Adrenal gland (tissue), 5 donors: ENCODE measurements at regions not wholly inside any gene's neighbourhood (a gene's known extent, or its start where the extent isn't known, plus 50 kb on each side); places are given as distances from the start of the nearest gene placed in this dataset.

Experiments used
- CTCF ChIP-seq, 6 experiments: fragments of 450-650 bp in 4 of 6; fragments of 200-600 bp in 2 of 6; sonication (generic) in 1 of 6; IDR thresholded peaks; 1 replicate in 5 of 6; 2 replicates in 1 of 6; pipeline versions ENCODE4 v1.5.1 to v1.8.0; 2016 to 2021; ENCODE audit warnings: antibody characterized with exemption in 6 of 6, mild to moderate bottlenecking in 2 of 6, moderate library complexity in 1 of 6
- POLR2A ChIP-seq, 2 donors: fragments of 450-650 bp; IDR thresholded peaks; one replicate each; pipeline ENCODE4 v1.6.1; 2017; ENCODE audit warnings: antibody characterized with exemption in 2 of 2, mild to moderate bottlenecking in 2 of 2, moderate library complexity in 1 of 2
- donor health status: DM: no; HTN: no; CAD: no.

GRCh38 chr3:99466331-99466730, 172.1 kb upstream of the COL8A1 start:
- TF ChIP-seq POLR2A (IDR thresholded peaks at IDR 0.05) (no peak), CTCF (IDR thresholded peaks at IDR 0.05) (no peak)
